NAMALWA (cell line): ENCODE measurements at regions not wholly inside any gene's neighbourhood (a gene's known extent, or its start where the extent isn't known, plus 50 kb on each side); places are given as distances from the start of the nearest gene placed in this dataset.

ENCODE experiments used
- DNase-seq: peaks from one replicate; pipeline ENCODE4 v3.0.0-alpha.2; 2015; ENCODE audit warnings: low spot score

GRCh38 chr18:29681578-29681977 is 1361.0 kb downstream of the DSC3 start:
- DNase-seq: no peak

GRCh38 chr18:29664278-29665036 is 1378.1 kb downstream of the DSC3 start:
- DNase-seq: no peak

DNA sequence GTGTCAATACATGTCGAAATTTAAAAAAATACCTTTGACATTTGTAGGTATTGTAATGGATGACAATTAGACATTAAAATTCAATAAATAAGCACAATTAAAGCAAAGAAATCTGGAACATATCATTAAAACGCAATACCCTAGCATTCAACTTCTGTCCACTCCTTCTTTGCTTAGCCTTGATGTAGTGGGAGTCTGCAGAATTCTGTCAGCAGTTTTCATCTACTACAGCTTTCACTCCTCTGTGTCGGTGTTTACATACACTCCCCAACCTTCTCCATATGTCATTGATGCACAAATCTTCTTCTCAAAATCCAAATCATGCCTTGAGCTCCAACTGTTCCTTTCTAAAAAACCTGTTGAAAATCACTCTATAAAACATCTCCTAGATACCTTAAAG is 1380.6 kb downstream of the DSC3 start:
- DNase-seq: no peak

DNA sequence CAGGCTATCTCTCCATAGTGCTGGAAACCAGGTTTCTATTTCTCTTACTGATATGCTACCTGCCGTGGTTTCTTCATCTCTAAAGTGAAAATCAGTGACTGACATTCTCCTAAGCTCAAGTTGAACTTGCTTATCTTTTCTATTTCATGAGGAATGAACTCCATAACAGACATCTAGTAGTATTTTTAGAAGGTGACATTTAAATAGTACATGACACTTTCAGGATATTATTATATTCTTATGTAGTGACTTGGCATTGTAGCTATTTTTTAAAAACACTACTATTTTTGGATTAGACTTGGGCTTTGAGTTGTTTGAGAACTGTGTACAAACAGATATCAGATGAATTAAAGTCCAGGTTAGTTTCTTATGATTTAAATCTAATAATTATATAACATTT is 1381.8 kb downstream of the DSC3 start:
- no peak for DNase-seq

- DNase-seq: no peak
Observed at GRCh38 chr18:29653671-29654215, 1388.8 kb downstream of the DSC3 start.

- DNase-seq: no peak
Observed at GRCh38 chr18:29652797-29653196, 1389.7 kb downstream of the DSC3 start.

DNA sequence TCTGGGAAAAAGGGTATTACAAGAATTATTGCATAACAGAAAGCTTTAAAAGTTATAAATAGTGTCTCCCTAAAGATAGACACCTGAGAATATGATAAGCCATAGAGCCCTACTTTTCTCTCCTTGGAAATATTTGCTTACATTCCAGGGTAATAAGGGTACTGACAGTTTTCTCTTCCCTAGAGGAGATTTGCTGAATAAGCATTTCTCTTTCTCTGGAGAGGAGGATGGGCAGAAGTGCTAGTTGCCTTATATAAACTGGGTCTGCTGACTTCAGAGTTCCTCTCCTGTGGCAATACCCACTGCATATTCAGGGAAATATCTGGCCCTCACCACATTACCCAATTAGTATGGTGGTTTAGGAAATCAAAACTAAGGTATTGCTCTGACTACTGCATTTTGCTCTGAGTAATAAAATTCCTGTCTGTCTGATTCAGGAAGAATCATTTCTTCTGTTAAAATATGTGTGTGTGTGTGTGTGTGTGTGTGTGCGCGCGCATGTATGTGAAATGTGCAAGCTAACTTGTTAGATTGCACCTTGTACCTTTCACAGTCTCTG is 1391.3 kb downstream of the DSC3 start:
- DNase-seq: no peak

DNA sequence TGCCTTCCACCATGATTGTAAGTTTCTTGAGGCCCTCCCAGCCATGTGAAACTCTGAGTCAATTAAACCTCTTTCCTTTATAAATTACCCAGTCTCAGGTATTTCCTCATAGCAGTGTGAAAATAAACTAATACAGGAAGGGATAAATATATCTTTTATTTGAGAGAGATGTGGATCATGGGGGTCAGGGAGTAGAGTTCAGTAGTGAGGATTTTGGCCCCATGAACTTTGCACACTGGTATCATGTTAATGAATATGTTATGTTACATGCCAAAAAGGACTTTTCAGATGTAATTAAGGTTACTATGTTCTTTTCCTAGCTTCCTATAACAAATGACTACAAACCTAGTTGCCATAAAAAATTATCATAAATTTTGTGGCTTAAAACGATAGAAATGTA is 1393.7 kb downstream of the DSC3 start:
- DNase-seq: no peak

GRCh38 chr18:29647700-29648099 is 1394.8 kb downstream of the DSC3 start:
- no peak for DNase-seq

- DNase-seq: no peak
Observed at GRCh38 chr18:29644276-29644675, 1398.3 kb downstream of the DSC3 start.

GRCh38 chr18:29629493-29630036 is 1413.0 kb downstream of the DSC3 start:
- DNase-seq: no peak

DNA sequence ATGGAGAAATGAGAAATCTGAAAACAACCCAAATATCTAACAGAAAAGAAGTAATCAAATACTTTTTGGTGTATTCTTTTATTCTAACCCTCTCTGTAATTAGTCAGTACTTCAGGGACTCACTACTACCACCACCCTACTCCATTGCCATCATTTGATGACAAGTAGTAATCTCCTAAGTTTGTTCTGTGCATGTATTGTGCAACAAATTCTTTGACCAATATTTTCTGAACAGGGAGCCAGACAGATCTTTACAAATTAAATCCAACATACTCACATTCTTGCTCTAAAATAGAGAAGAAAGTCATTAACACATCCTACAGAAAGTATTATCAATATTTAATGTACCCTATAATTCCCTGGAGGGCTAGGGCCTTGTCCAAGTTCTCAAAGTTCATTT is 1416.4 kb downstream of the DSC3 start:
- no peak for DNase-seq

DNA sequence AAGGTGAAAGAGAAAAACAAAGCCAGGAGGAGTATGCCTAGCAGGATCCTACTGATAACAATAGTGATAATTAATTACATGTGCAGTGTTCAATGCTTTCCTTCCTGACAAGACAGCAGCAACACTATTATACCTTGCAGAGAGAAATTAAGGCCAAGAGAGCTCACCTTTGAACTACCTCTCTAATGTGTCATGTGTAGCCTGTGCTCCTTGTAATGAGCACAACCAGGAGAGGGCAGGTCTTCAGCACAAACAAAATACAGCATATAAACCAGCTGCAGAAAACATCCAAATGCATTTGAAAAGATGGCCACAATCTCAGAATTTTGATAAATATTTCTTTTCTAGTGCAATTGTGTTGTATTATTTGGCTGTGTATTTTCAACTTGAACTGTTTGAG is 1425.7 kb downstream of the DSC3 start:
- DNase-seq: no peak

- DNase-seq: no peak
Observed at GRCh38 chr18:29608982-29609381, 1432.1 kb upstream of the CDH2 start.

DNA sequence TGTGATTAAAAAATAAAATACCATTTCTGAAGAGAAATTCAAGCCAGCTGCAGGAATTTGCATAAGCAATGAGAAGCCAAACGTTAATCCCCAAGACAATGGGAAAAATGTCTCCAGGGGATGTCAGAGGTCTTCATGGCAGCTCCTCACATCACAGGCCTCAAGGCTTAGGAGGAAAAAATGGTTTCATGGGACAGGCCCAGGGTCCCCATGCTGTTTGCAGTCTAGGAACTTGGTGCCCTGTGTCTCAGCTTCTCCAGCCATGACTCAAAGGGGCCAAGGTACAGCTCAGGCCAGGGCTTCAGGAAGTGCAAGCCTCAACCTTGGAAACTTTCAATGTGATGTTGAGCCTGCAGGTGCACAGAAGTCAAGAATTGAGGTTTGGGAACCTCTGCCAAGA is 1428.4 kb upstream of the CDH2 start:
- no peak for DNase-seq

DNA sequence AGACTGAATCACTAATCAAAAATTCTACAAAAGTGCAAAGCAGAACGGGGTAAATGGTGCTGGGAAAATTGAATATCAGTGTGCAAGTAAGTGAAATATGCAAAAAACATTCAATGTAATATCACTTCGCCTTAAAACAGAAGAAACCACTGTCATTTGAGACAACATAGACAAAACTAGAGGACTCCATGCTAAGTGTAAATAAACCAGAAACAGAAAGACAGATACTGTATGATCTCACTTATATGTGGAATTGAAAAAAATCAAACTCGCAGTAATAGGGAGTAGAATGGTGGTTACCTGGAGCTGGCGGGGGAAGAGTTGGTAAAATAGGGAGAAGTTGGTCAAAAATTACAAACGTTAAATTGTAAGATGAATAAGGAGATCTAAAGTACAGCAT is 1420.0 kb upstream of the CDH2 start:
- DNase-seq: no peak

GRCh38 chr18:29594493-29594892 is 1417.6 kb upstream of the CDH2 start:
- DNase-seq: no peak

- no peak for DNase-seq
Observed at GRCh38 chr18:29588446-29589100, 1411.6 kb upstream of the CDH2 start.

DNA sequence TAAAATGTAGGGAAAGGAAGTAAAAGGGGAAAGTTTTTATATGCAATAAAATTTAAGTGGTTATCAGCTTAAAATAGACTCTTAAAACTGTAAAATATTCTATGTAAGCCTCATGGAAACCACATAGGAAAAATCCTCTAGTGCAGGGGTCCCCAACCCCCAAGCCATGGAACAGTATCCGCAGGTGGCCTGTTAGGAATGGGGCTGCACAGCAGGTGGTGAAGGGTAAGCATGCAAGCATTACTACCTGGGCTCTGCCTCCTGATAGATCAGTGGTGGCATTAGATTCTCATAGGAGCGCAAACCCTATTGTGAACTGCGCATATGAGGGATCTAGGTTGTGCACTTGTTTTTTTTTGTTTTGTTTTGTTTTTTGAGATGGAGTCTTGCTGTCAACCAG is 1409.3 kb upstream of the CDH2 start:
- no peak for DNase-seq

DNA sequence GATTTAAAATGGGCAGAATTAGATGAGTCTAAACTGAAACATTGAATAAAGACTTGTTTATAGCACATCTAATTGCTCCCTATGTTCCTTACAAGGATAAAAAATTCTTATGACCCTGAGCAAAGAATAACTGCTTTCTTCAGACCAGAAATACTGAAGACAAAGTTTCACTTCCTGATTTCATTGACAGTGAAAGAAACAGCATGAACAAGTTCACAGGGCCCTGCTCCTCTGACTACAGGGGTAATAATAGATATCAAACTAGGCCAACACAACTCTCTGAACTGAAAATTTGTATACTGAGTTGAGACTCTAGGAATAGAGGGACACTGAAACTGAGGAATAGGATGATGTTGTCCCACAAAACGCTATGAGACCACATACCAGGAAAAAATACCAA is 1383.3 kb upstream of the CDH2 start:
- peak; percentile 53 for DNase-seq

DNA sequence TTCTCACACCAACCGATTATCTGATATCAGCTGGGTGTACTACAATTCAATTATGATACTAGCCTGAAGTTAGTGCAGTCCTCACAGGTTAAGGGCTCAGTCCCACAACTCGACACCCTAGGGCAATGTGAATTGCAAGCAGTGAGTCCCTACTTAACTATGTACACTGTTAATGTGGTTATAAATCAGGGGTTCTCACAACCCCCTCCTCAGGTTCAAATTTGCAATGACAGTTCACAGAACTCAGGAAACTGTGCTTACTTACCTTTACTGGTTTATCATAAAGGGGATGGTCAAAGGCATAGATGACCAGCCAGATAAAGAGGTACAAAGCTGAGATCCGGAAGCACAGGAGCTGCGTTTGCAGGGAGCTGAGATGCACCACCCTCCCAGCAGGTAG is 1379.1 kb upstream of the CDH2 start:
- peak; percentile 16 for DNase-seq

- DNase-seq: no peak
Observed at GRCh38 chr18:29549759-29550158, 1372.8 kb upstream of the CDH2 start.

DNA sequence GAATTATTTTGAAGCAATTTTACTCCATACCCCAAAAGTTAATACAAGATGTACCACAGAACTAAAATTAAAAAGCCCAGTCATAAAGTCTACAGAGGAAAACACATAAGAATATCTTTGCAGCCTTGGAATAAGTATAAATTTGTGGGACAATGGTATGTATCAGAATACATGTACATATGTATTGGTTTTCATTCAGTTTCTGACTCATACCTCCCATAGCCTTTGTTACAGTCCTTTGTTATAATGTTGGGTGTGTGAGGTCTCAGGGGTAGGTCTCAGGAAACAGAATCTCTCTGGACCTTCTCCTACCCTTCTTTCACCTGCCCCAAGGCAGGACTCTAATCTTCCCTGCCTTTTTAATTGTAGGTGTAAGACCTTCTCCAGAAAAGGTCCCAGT is 1370.7 kb upstream of the CDH2 start:
- no peak for DNase-seq
